Fibroblast of lung (primary cell): ENCODE measurements at regions not wholly inside any gene's neighbourhood (a gene's known extent, or its start where the extent isn't known, plus 50 kb on each side); places are given as distances from the start of the nearest gene placed in this dataset.

Source experiments
- DNase-seq, 2 donors: peaks; one replicate each; pipeline versions ENCODE4 v3.0.0 to v3.0.0-alpha.2; 2010; ENCODE audit warnings: low read depth in 2 of 2
- H2AFZ ChIP-seq: 2 replicates; pipeline ENCODE4 v1.5.1; 2012; ENCODE audit warnings: low read length, control low read depth, inconsistent platforms
- H3K27ac ChIP-seq: 2 replicates; pipeline ENCODE4 v1.5.1; 2011; ENCODE audit warnings: low read length, control low read depth; ENCODE audit not compliant: insufficient read depth
- H3K27me3 ChIP-seq: 2 replicates; pipeline ENCODE4 v1.5.1; 2011; ENCODE audit warnings: mild to moderate bottlenecking, low read length; ENCODE audit not compliant: control insufficient read depth, insufficient read depth
- H3K36me3 ChIP-seq: 2 replicates; pipeline ENCODE4 v1.5.1; 2011; ENCODE audit warnings: low read length; ENCODE audit not compliant: control insufficient read depth, insufficient read depth
- H3K4me1 ChIP-seq: 2 replicates; pipeline ENCODE4 v1.5.1; 2011; ENCODE audit warnings: low read length; ENCODE audit not compliant: control insufficient read depth, insufficient read depth; ENCODE audit errors: extremely low read depth
- H3K4me2 ChIP-seq: 2 replicates; pipeline ENCODE4 v1.5.1; 2011; ENCODE audit warnings: low read length, control low read depth; ENCODE audit not compliant: insufficient read depth; ENCODE audit errors: extremely low read depth
- H3K4me3 ChIP-seq, 4 experiments: fragments of 200-600 bp in 1 of 4; sonication (generic) in 1 of 4; replicated peaks in 1 of 4; 2 replicates each; pipeline ENCODE4 v1.5.1; 2011 to 2016; ENCODE audit warnings: low read length in 4 of 4, low read depth in 3 of 4, mild to moderate bottlenecking in 3 of 4, control low read depth in 2 of 4, inconsistent platforms in 1 of 4, mixed read lengths in 1 of 4; ENCODE audit not compliant: insufficient read depth in 1 of 4; ENCODE audit errors: control extremely low read depth in 1 of 4
- H3K79me2 ChIP-seq: 2 replicates; pipeline ENCODE4 v1.5.1; 2012; ENCODE audit warnings: mild to moderate bottlenecking, low read length, inconsistent platforms; ENCODE audit not compliant: control insufficient read depth, insufficient read depth
- H3K9ac ChIP-seq: 2 replicates; pipeline ENCODE4 v1.5.1; 2011; ENCODE audit warnings: mild to moderate bottlenecking, low read length, control low read depth; ENCODE audit not compliant: insufficient read depth
- H3K9me3 ChIP-seq: 2 replicates; pipeline ENCODE4 v1.5.1; 2012; ENCODE audit warnings: low read depth, low read length; ENCODE audit not compliant: control insufficient read depth, insufficient read depth
- H4K20me1 ChIP-seq: 2 replicates; pipeline ENCODE4 v1.5.1; 2011; ENCODE audit warnings: low read length; ENCODE audit not compliant: control insufficient read depth, insufficient read depth; ENCODE audit errors: extremely low read depth
- EZH2 ChIP-seq: IDR thresholded peaks from 2 replicates; pipeline ENCODE4 v1.5.1; 2012; ENCODE audit warnings: low read length, control low read depth, mild to moderate bottlenecking; ENCODE audit errors: missing control alignments
- TF ChIP-seq, protein P1 (sequence below), 2 donors: IDR thresholded peaks in 1 of 2; conservative IDR thresholded peaks in 1 of 2; 1 replicate in 1 of 2; 2 replicates in 1 of 2; pipeline ENCODE4 v1.5.1; 2011 to 2012; ENCODE audit warnings: low read length in 2 of 2, control low read depth in 1 of 2, inconsistent platforms in 1 of 2, low read depth in 1 of 2, mild to moderate bottlenecking in 1 of 2

DNA sequence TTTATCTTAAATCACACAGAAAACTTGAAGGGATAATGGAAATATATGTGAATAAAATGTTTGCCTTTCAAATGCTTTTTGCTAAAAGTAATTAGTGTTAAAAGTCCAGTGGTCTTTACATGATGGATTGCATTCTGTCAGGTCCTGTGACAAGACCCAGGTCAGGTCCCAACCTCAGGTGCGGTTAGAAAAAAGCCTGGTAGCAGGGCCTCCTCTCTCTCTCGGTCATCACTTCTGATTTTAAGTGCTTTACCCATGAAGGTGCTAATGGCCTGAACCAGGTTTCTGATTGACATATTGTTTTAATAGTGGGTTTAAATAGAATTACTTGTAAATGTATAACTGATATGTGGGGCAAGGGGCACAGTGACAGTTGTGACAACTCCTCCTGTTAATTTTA, 736.3 kb downstream of the POM121L12 start:
- Histone ChIP-seq H3K4me2 (no peak overlapping the region), H3K79me2 (no peaks in the 10 kb centered on the region), H3K4me1 (no peaks in the 10 kb centered on the region), H4K20me1 (no peaks in the 10 kb centered on the region), H2AFZ (no peak overlapping the region), H3K27ac (no peak overlapping the region), H3K9me3 (no peaks in the 10 kb centered on the region), H3K4me3 (no peak overlapping the region), H3K36me3 (no peaks in the 10 kb centered on the region), H3K9ac (no peak overlapping the region), H3K27me3 (no peaks in the 10 kb centered on the region)
- DNase-seq, result no peak
- TF ChIP-seq EZH2, result no peak
- TF ChIP-seq, protein P1, sequence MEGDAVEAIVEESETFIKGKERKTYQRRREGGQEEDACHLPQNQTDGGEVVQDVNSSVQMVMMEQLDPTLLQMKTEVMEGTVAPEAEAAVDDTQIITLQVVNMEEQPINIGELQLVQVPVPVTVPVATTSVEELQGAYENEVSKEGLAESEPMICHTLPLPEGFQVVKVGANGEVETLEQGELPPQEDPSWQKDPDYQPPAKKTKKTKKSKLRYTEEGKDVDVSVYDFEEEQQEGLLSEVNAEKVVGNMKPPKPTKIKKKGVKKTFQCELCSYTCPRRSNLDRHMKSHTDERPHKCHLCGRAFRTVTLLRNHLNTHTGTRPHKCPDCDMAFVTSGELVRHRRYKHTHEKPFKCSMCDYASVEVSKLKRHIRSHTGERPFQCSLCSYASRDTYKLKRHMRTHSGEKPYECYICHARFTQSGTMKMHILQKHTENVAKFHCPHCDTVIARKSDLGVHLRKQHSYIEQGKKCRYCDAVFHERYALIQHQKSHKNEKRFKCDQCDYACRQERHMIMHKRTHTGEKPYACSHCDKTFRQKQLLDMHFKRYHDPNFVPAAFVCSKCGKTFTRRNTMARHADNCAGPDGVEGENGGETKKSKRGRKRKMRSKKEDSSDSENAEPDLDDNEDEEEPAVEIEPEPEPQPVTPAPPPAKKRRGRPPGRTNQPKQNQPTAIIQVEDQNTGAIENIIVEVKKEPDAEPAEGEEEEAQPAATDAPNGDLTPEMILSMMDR (conservative IDR thresholded peaks at IDR 0.05 in 1 of 2, IDR thresholded peaks at IDR 0.05 in 1 of 2; ENCODE audit: low read depth in 1 of 2, low read length in 2 of 2), result no peak

DNA sequence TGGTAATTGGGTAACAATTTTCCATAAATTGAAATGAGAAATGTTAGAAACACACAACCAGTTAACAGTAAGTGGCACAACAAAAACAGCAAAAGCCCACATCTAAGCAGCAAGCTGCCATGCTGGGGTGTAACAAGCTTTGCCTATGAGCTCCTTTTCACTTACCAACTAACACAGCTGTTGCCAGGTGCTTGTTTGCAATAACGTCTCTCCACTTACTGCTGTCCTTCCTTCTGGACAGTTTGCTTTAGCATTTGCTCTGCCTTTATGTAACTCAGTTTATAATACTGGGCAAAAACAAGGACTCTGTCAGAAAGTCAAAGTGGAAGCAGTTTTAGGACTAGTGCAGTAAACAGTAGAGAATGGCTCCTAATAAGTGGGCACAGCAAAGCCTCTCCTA, 740.9 kb downstream of the POM121L12 start:
- Histone ChIP-seq H2AFZ (no peak overlapping the region), H3K9me3 (no peaks in the 10 kb centered on the region), H3K9ac (no peak overlapping the region), H3K27ac (no peak overlapping the region), H3K4me1 (no peaks in the 10 kb centered on the region), H3K27me3 (no peaks in the 10 kb centered on the region), H3K36me3 (no peaks in the 10 kb centered on the region), H4K20me1 (no peaks in the 10 kb centered on the region), H3K79me2 (no peaks in the 10 kb centered on the region), H3K4me2 (no peak overlapping the region), H3K4me3 (no peak overlapping the region)
- TF ChIP-seq, protein P1 (conservative IDR thresholded peaks at IDR 0.05 in 1 of 2, IDR thresholded peaks at IDR 0.05 in 1 of 2; ENCODE audit: low read depth in 1 of 2, low read length in 2 of 2), result no peak
- no peak for TF ChIP-seq EZH2
- no peak for DNase-seq

DNA sequence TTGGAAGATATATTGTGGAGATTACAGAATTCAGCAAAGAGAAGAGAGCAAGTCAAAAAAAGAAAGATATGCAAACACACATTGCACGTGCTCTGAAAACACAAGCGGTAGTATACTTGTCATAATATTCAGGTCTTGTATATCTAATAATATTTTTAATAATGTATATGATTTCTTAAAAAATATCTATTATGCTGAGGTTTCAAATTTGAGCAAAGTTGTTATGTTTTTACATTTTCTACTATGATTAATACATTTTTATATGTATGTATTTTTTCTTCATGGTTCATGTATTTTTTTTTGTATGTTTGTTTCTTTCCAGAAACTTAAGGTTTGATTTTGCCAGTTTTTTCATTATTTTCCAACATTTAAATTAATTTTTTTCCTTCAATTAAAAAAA, 752.4 kb upstream of the VSTM2A start:
- DNase-seq, result no peak
- H3K27ac ChIP-seq, result no peak overlapping the region
- no peak overlapping the region for H3K4me2 ChIP-seq
- no peaks in the 10 kb centered on the region for H3K27me3 ChIP-seq
- no peaks in the 10 kb centered on the region for H3K4me1 ChIP-seq
- no peak overlapping the region for H3K9ac ChIP-seq
- no peak overlapping the region for H3K4me3 ChIP-seq
- TF ChIP-seq, protein P1 (conservative IDR thresholded peaks at IDR 0.05 in 1 of 2, IDR thresholded peaks at IDR 0.05 in 1 of 2; ENCODE audit: low read depth in 1 of 2, low read length in 2 of 2), result no peak
- no peak for TF ChIP-seq EZH2
- H3K9me3 ChIP-seq, result no peaks in the 10 kb centered on the region
- no peaks in the 10 kb centered on the region for H3K36me3 ChIP-seq
- H4K20me1 ChIP-seq, result no peaks in the 10 kb centered on the region
- H3K79me2 ChIP-seq, result no peaks in the 10 kb centered on the region
- H2AFZ ChIP-seq, result no peak overlapping the region
